Activated B cell treated with CpG ODN at 0.5 μM for 24 hours (primary cell): ENCODE measurements at regions not wholly inside any gene's neighbourhood (a gene's known extent, or its start where the extent isn't known, plus 50 kb on each side); places are given as distances from the start of the nearest gene placed in this dataset.

Experiments used
- ATAC-seq: fragments of 200-7000 bp; cut with Tn5 transposase; one replicate; pipeline ENCODE4 v1.10.0; 2021; ENCODE audit warnings: low read depth, mild to moderate bottlenecking, moderate library complexity
- CTCF ChIA-PET: fragments of 350-600 bp; sonication (Branson Sonifier 250); formaldehyde crosslinking; loops from one replicate; lab custom pipeline; 2021; ENCODE audit warnings: antibody characterized with exemption; lab: Charles Lee
- POLR2A ChIA-PET: fragments of 350-600 bp; sonication (Branson Sonifier 250); formaldehyde crosslinking; loops from one replicate; lab custom pipeline; 2021; ENCODE audit warnings: antibody characterized with exemption; lab: Charles Lee
- DNase-seq: peaks from one replicate; pipeline ENCODE4 v3.0.0; 2022
- H3K27ac Mint-ChIP-seq: one replicate; pipeline ENCODE4 v1.8.0; 2020; ENCODE audit warnings: mixed read lengths
- H3K27me3 Mint-ChIP-seq: one replicate; pipeline ENCODE4 v1.8.0; 2021; ENCODE audit warnings: mixed read lengths
- H3K36me3 Mint-ChIP-seq: one replicate; pipeline ENCODE4 v1.8.0; 2021; ENCODE audit warnings: low read depth, mixed read lengths
- H3K4me1 Mint-ChIP-seq: one replicate; pipeline ENCODE4 v1.8.0; 2021; ENCODE audit warnings: mixed read lengths
- H3K4me3 Mint-ChIP-seq: one replicate; pipeline ENCODE4 v1.8.0; 2020; ENCODE audit warnings: mild to moderate bottlenecking, mixed read lengths
- H3K9me3 Mint-ChIP-seq: one replicate; pipeline ENCODE4 v1.8.0; 2020; ENCODE audit warnings: mixed read lengths
- intact Hi-C: fragments of 100-400 bp; cut with micrococcal nuclease; formaldehyde crosslinking; loops from one replicate; pipeline ENCODE4 v1.15.1; 2024
- TF ChIP-seq, protein P1 (sequence below): fragments of 200-600 bp; IDR thresholded peaks from one replicate; pipeline ENCODE4 v1.8.0; 2022; ENCODE audit warnings: antibody characterized with exemption, mild to moderate bottlenecking

DNA sequence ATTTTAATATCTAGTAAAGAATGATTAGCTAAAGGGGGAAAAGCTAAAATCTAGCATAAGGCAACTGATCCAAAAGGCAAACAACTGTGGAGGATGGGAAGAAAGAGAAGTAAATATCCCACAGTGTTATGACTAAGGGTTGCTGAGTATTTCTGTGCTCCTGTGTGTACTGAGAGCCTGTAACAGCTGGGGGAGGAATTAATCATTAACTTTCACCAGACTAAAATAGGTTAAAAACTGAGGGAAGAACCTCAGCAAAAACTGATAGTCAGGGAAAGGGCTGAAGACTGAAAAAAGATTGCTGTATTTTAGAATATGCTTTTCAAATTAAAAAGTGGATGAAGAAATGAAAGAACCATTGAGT lies 365.9 kb downstream of the CXXC4 start:
- H3K4me1 Mint-ChIP-seq, result no peaks in the 10 kb centered on the region
- intact Hi-C loops, result no loop called here

GRCh38 chr4:104128031-104128849 lies 366.5 kb downstream of the CXXC4 start:
- TF ChIP-seq, protein P1, sequence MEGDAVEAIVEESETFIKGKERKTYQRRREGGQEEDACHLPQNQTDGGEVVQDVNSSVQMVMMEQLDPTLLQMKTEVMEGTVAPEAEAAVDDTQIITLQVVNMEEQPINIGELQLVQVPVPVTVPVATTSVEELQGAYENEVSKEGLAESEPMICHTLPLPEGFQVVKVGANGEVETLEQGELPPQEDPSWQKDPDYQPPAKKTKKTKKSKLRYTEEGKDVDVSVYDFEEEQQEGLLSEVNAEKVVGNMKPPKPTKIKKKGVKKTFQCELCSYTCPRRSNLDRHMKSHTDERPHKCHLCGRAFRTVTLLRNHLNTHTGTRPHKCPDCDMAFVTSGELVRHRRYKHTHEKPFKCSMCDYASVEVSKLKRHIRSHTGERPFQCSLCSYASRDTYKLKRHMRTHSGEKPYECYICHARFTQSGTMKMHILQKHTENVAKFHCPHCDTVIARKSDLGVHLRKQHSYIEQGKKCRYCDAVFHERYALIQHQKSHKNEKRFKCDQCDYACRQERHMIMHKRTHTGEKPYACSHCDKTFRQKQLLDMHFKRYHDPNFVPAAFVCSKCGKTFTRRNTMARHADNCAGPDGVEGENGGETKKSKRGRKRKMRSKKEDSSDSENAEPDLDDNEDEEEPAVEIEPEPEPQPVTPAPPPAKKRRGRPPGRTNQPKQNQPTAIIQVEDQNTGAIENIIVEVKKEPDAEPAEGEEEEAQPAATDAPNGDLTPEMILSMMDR, result no peak
- ChIA-PET POLR2A (no interaction called here), CTCF (no interaction called here)
- no peaks in the 10 kb centered on the region for H3K36me3 Mint-ChIP-seq
- H3K4me1 Mint-ChIP-seq, result no peaks in the 10 kb centered on the region
- H3K27me3 Mint-ChIP-seq, result no peaks in the 10 kb centered on the region
- H3K9me3 Mint-ChIP-seq, result no peaks in the 10 kb centered on the region
- no peak for ATAC-seq
- DNase-seq, result no peak
- no peak overlapping the region for H3K4me3 Mint-ChIP-seq
- intact Hi-C loops, result no loop called here
- no peak overlapping the region for H3K27ac Mint-ChIP-seq

More for the DNA sequence above, 365.9 kb downstream of the CXXC4 start:
- Mint-ChIP-seq H3K4me3 (no peak overlapping the region), H3K36me3 (no peaks in the 10 kb centered on the region), H3K27me3 (no peaks in the 10 kb centered on the region), H3K27ac (no peak overlapping the region), H3K9me3 (peaks cover 2% of the 10 kb centered on the region)
- TF ChIP-seq, protein P1, result no peak
- DNase-seq (no peak), ATAC-seq (no peak)
- POLR2A ChIA-PET, result no interaction called here
- CTCF ChIA-PET, result no interaction called here

DNA sequence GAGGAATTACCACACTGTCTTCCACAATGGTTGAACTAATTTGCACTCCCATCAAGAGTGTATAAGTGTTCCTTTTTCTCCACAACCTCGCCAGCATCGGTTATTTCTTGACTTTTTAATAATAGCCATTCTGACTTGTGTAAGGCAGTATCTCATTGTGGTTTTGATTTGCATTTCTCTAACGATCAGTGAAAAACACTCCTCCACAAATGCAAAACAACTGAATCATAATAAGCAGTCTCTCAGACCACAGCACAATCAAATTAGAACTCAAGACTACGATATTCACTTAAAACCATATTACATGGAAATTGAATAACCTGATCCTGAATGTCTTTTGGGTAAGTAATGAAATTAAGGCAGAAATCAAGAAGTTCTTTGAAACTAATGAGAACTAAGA lies 371.7 kb downstream of the CXXC4 start:
- Mint-ChIP-seq H3K27ac (no peak overlapping the region), H3K9me3 (no peaks in the 10 kb centered on the region), H3K36me3 (no peaks in the 10 kb centered on the region), H3K4me1 (no peaks in the 10 kb centered on the region), H3K4me3 (no peak overlapping the region), H3K27me3 (no peaks in the 10 kb centered on the region)
- ATAC-seq, result no peak
- DNase-seq, result no peak
- CTCF ChIA-PET, result no interaction called here
- TF ChIP-seq, protein P1, result no peak
- POLR2A ChIA-PET, result no interaction called here
- intact Hi-C loops, result no loop called here

DNA sequence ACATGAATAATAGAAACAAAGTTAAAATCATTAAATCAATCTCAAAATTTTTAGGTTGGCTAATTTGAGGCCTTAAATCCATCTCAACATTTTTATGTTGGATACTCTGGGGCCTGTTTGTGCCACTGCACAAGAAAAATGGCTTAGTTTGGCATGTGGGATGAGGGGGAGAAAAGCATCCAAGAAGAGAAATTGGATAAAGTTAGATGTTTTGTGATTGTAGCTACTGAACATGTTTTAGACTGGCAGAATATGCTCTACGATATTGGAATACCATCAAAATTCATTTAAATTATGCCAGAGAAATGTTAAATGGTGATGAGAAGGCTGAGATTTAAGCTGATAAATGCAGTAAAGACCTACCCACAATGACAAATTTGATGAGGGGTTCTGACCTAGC lies 376.9 kb downstream of the CXXC4 start:
- DNase-seq (no peak), ATAC-seq (no peak)
- ChIA-PET POLR2A (no interaction called here), CTCF (no interaction called here)
- intact Hi-C loops, result no loop called here
- Mint-ChIP-seq H3K9me3 (peaks cover 8% of the 10 kb centered on the region), H3K36me3 (no peaks in the 10 kb centered on the region), H3K27me3 (no peaks in the 10 kb centered on the region), H3K4me1 (no peaks in the 10 kb centered on the region), H3K4me3 (no peak overlapping the region), H3K27ac (no peak overlapping the region)
- TF ChIP-seq, protein P1, result no peak

DNA sequence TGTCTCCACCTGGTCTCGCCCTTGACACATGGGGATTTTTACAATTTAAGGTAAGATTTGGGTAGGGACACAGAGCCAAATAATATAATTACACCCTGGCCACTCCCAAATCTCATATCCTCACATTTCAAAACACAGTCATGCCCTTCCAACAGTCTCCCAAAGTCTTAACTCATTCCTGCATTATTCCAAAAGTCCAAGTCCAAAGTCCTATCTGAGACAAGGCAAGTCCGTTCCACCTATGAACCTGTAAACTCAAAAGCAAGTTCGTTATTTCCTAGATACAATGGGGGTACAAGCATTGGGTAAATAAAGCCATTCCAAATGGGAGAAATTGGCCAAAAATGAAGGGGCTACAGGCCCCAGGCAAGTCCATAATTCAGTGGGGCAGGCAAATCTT lies 380.8 kb downstream of the CXXC4 start:
- no peaks in the 10 kb centered on the region for H3K27me3 Mint-ChIP-seq
- CTCF ChIA-PET, result no interaction called here
- intact Hi-C loops, result no loop called here
- ATAC-seq, result no peak
- no peak overlapping the region for H3K27ac Mint-ChIP-seq
- no peaks in the 10 kb centered on the region for H3K36me3 Mint-ChIP-seq
- H3K4me3 Mint-ChIP-seq, result no peak overlapping the region
- POLR2A ChIA-PET, result no interaction called here
- DNase-seq, result no peak
- peaks cover 8% of the 10 kb centered on the region for H3K9me3 Mint-ChIP-seq
- TF ChIP-seq, protein P1, result no peak
- no peaks in the 10 kb centered on the region for H3K4me1 Mint-ChIP-seq
